ENCODE measurements at regions not wholly inside any gene's neighbourhood (a gene's known extent, or its start where the extent isn't known, plus 50 kb on each side); places are given as distances from the start of the nearest gene placed in this dataset.

GRCh38 chr1:101713760-101714159 is 283.0 kb downstream of the OLFM3 start:
- no peak for TF ChIP-seq POLR2A (IDR thresholded peaks at IDR 0.05)
- TF ChIP-seq POLR2AphosphoS5 (IDR thresholded peaks at IDR 0.05) = no peak
- TF ChIP-seq EP300 (IDR thresholded peaks at IDR 0.05) = no peak
- TF ChIP-seq CTCF (IDR thresholded peaks at IDR 0.05) = no peak
